Left lung (tissue), 4 donors: ENCODE measurements at regions not wholly inside any gene's neighbourhood (a gene's known extent, or its start where the extent isn't known, plus 50 kb on each side); places are given as distances from the start of the nearest gene placed in this dataset.

Source experiments
- ATAC-seq: fragments of 200-7000 bp; cut with Tn5 transposase; one replicate; pipeline ENCODE4 v1.9.1; 2020; ENCODE audit warnings: moderate library complexity
- DNase-seq, 4 donors: peaks; one replicate each; pipeline ENCODE4 v3.0.0-alpha.2; 2013 to 2020
- H3K27ac ChIP-seq, 2 donors: fragments of 200-600 bp; sonication (generic) in 1 of 2; one replicate each; pipeline versions ENCODE4 v1.5.0 to v1.8.0; 2020 to 2021
- H3K27me3 ChIP-seq, 2 donors: fragments of 200-600 bp; sonication (generic) in 1 of 2; one replicate each; pipeline versions ENCODE4 v1.5.0 to v1.8.0; 2020 to 2021
- H3K36me3 ChIP-seq, 2 donors: fragments of 200-600 bp; sonication (generic) in 1 of 2; one replicate each; pipeline versions ENCODE4 v1.5.0 to v1.8.0; 2020 to 2021
- H3K4me1 ChIP-seq, 2 donors: fragments of 200-600 bp; one replicate each; pipeline ENCODE4 v1.8.0; 2021
- H3K4me3 ChIP-seq, 2 donors: fragments of 200-600 bp; sonication (generic) in 1 of 2; one replicate each; pipeline versions ENCODE4 v1.5.0 to v1.8.0; 2020 to 2021; ENCODE audit warnings: mild to moderate bottlenecking in 1 of 2
- H3K9me3 ChIP-seq, 2 donors: fragments of 200-600 bp; sonication (generic) in 1 of 2; one replicate each; pipeline versions ENCODE4 v1.5.0 to v1.8.0; 2020 to 2021
- intact Hi-C, 2 donors: fragments of 100-400 bp; cut with DNase I; formaldehyde crosslinking; loops; one replicate each; pipeline versions ENCODE4 v1.11.2 to v1.14.2; 2022
- TF ChIP-seq, protein P1 (sequence below), 2 donors: fragments of 200-600 bp; sonication (generic) in 1 of 2; IDR thresholded peaks; one replicate each; pipeline versions ENCODE4 v1.5.0 to v1.8.0; 2021; ENCODE audit warnings: antibody characterized with exemption in 2 of 2
- donor health status: DM: no; HTN: yes; CAD: no.
- donor health status: DM: no; HTN: no; CAD: no.

DNA sequence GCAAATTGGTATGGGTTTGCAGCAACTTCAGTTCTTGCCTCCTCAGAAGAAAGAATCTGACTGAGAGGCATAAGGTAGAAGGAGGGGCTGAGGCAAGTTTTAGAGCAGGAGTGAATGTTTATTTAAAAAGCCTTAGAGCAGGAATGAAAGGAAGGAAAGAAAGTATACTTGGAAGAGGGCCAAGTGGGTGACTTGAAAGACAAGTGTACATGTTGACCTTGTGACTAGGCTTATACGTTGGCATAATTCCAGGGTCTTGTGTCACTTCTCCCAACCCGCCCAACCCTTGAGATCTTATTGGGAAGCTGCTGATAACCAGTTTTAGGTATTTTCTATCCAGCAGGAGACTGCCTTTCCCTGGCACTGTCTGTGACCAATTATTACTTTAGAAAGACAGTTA lies 436.9 kb upstream of the ZNF717 start:
- H3K9me3 ChIP-seq: peaks cover 0 to 2% of the 10 kb centered on the region in 2 donors
- TF ChIP-seq, protein P1, sequence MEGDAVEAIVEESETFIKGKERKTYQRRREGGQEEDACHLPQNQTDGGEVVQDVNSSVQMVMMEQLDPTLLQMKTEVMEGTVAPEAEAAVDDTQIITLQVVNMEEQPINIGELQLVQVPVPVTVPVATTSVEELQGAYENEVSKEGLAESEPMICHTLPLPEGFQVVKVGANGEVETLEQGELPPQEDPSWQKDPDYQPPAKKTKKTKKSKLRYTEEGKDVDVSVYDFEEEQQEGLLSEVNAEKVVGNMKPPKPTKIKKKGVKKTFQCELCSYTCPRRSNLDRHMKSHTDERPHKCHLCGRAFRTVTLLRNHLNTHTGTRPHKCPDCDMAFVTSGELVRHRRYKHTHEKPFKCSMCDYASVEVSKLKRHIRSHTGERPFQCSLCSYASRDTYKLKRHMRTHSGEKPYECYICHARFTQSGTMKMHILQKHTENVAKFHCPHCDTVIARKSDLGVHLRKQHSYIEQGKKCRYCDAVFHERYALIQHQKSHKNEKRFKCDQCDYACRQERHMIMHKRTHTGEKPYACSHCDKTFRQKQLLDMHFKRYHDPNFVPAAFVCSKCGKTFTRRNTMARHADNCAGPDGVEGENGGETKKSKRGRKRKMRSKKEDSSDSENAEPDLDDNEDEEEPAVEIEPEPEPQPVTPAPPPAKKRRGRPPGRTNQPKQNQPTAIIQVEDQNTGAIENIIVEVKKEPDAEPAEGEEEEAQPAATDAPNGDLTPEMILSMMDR (IDR thresholded peaks at IDR 0.05): no peak
- H3K27me3 ChIP-seq: no peaks in the 10 kb centered on the region
- ATAC-seq (peak; percentile 66), DNase-seq (peak in 2 of 4 donors; percentile 18 to 54)
- no peaks in the 10 kb centered on the region for H3K36me3 ChIP-seq
- no peak overlapping the region for H3K4me3 ChIP-seq
- no peak overlapping the region for H3K27ac ChIP-seq
- no peaks in the 10 kb centered on the region for H3K4me1 ChIP-seq
- intact Hi-C loops: no loop called here

DNA sequence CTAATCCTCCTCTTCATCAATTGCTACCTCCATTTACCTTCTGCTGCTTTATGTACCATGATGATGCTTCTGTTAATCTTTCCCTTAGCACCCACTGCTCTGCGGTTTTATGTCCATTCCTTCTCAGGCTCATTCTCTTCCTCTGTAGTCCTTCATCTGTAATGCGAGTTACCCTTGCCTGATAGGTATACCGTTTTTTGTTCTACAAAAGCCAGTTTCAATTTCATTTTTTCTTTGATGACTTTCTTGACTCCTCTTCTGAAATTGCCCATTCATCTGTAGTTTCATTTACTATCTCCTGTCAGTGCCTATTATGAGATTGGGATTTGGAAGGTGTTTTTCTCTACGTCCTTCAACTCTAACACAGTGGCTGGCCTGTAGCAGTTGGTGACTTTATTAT lies 445.9 kb upstream of the ZNF717 start:
- Histone ChIP-seq H3K27me3 (no peaks in the 10 kb centered on the region), H3K27ac (no peak overlapping the region)
- intact Hi-C loops: no loop called here

DNA sequence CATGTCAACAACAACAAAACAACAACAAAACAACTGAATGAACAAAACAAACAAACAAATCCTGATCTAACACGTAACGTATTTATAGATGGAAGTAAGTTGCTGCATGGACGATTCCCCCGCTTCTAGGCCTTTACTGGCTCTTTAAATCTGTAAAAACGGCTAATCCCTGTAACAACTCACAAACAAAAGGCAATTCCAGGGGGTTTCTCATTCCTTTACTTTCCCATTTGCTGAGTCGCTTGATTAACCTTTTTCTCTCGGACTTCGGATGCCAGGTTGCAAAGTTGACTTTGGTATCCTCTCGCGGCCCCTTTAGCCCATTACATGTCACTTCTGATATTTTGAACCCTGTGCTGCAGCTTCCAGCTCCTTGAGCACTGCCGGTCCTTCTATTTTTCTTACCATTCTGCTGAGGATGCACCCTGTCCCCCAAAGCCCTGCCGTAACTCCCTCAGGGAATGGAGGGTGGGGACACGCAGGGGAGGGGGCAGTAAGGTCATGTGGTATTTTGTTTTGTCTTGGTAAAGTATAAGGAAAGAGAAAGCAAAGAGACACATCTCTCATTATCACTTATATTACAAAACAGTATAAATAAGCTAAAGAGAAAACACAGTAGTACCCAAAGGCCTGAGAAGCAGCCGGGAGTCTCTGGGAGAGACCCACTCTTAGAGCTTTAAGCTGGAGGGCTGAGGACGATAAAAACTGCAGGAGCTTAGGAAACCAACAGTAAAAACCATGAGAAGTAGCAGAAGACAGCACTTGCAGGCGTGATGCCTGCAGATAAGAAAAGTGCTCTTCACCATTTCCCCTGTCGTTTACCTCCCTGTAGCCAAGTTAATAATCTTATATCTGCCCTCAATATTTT lies 457.8 kb upstream of the ZNF717 start:
- intact Hi-C loops: no loop called here

More for the DNA sequence above, 445.9 kb upstream of the ZNF717 start:
- H3K36me3 ChIP-seq: no peaks in the 10 kb centered on the region
- TF ChIP-seq, protein P1 (IDR thresholded peaks at IDR 0.05): no peak
- ATAC-seq (no peak), DNase-seq (no peak)
- no peaks in the 10 kb centered on the region for H3K4me1 ChIP-seq
- H3K9me3 ChIP-seq: no peaks in the 10 kb centered on the region
- no peak overlapping the region for H3K4me3 ChIP-seq

DNA sequence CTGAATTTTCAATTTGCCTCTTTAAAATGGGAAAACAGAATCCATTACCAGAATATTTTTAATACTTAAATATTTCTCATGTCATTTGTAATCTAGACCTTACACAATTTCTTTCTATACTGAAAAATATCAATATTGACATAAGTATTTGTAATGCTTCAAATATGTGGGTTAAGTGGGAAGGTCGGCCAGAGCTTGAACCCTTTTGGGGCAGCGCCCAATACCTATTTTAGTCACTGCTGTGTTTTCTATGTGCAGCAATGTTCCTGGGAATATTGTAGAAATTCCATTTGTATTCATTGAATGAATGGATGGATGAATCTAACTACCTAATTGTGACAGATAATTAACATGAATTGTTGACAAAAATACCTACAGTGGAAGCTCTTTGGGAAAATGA lies 459.7 kb upstream of the ZNF717 start:
- peak; percentile 86 for ATAC-seq

More for the DNA sequence above, 457.8 kb upstream of the ZNF717 start:
- H3K36me3 ChIP-seq: no peaks in the 10 kb centered on the region
- no peak overlapping the region for H3K27ac ChIP-seq
- H3K27me3 ChIP-seq: no peaks in the 10 kb centered on the region
- H3K9me3 ChIP-seq: no peaks in the 10 kb centered on the region
- no peaks in the 10 kb centered on the region for H3K4me1 ChIP-seq
- TF ChIP-seq, protein P1 (IDR thresholded peaks at IDR 0.05): no peak
- H3K4me3 ChIP-seq: no peak overlapping the region
- ATAC-seq (no peak), DNase-seq (no peak)

DNA sequence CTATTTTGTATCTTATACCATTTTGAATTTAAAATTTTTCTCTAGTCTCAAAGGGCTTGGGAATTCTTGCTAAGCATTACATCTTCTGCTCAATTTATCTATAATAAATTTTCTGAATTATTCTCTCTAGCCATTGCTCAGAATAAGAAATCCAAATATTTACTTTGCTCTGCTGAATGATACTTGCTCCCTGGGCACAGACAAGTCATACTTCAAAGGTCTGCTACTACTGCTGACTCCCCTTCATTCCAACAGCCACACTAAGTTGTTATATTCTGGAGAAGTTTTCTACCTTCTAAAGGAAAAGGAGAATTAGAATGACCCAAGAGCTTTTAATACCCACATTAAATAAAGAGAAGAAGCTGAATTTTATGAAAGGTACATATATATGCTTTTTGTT lies 460.3 kb upstream of the ZNF717 start:
- TF ChIP-seq, protein P1 (IDR thresholded peaks at IDR 0.05): no peak
- intact Hi-C loops: no loop called here
- Histone ChIP-seq H3K36me3 (no peaks in the 10 kb centered on the region), H3K27me3 (no peaks in the 10 kb centered on the region), H3K27ac (peak overlapping the region in 1 of 2 donors; percentile 2), H3K4me3 (no peak overlapping the region), H3K4me1 (no peaks in the 10 kb centered on the region), H3K9me3 (no peaks in the 10 kb centered on the region)
- ATAC-seq (peak; percentile 92), DNase-seq (no peak)

More for the DNA sequence above, 459.7 kb upstream of the ZNF717 start:
- Histone ChIP-seq H3K4me3 (no peak overlapping the region), H3K36me3 (no peaks in the 10 kb centered on the region), H3K27ac (no peak overlapping the region), H3K27me3 (no peaks in the 10 kb centered on the region), H3K4me1 (no peaks in the 10 kb centered on the region), H3K9me3 (no peaks in the 10 kb centered on the region)
- intact Hi-C loops: no loop called here
- TF ChIP-seq, protein P1 (IDR thresholded peaks at IDR 0.05): no peak
- DNase-seq: peak in 1 of 4 donors; percentile 39
